HG02970 (cell line): ENCODE measurements at regions not wholly inside any gene's neighbourhood (a gene's known extent, or its start where the extent isn't known, plus 50 kb on each side); places are given as distances from the start of the nearest gene placed in this dataset.
"Not testable (repeated sequence)": the region's sequence is repeated elsewhere in the genome, so short reads cannot be mapped to it uniquely, and the experiment has no call there.

Experiments used
- ATAC-seq: cut with Tn5 transposase; IDR thresholded peaks from one replicate; pipeline ENCODE4 v1.9.1; 2021; ENCODE audit warnings: mild to moderate bottlenecking, moderate library complexity, moderate number of reproducible peaks; ENCODE audit not compliant: unreplicated experiment, low FRiP score

- ATAC-seq, result no peak
Observed at GRCh38 chr21:36591326-36591970, 107.5 kb upstream of the SIM2 start.

- ATAC-seq, result no peak
Observed at GRCh38 chr21:36596174-36596573, 102.7 kb upstream of the SIM2 start.

- no peak for ATAC-seq
Observed at GRCh38 chr21:36601362-36601761, 97.6 kb upstream of the SIM2 start.

- no peak for ATAC-seq
Observed at GRCh38 chr21:36602735-36603134, 96.2 kb upstream of the SIM2 start.

GRCh38 chr21:36603221-36603620 is 95.7 kb upstream of the SIM2 start:
- no peak for ATAC-seq

- no peak for ATAC-seq
Observed at GRCh38 chr21:36605426-36605825, 93.5 kb upstream of the SIM2 start.

GRCh38 chr21:36606287-36606982 is 92.5 kb upstream of the SIM2 start:
- no peak for ATAC-seq

GRCh38 chr21:36606983-36607325 is 92.0 kb upstream of the SIM2 start:
- no peak for ATAC-seq

- no peak for ATAC-seq
Observed at GRCh38 chr21:36608041-36608896, 90.6 kb upstream of the SIM2 start.

- no peak for ATAC-seq
Observed at GRCh38 chr21:36608897-36609225, 90.1 kb upstream of the SIM2 start.

GRCh38 chr21:36609654-36610053 is 89.3 kb upstream of the SIM2 start:
- no peak for ATAC-seq

GRCh38 chr21:36610201-36610600 is 88.7 kb upstream of the SIM2 start:
- no peak for ATAC-seq

GRCh38 chr21:36610935-36611334 is 88.0 kb upstream of the SIM2 start:
- ATAC-seq, result no peak

- ATAC-seq, result no peak
Observed at GRCh38 chr21:36611379-36611778, 87.5 kb upstream of the SIM2 start.

- no peak for ATAC-seq
Observed at GRCh38 chr21:36613059-36613458, 85.9 kb upstream of the SIM2 start.

GRCh38 chr21:36613554-36613953 is 85.4 kb upstream of the SIM2 start:
- ATAC-seq, result no peak

GRCh38 chr21:36615274-36615964 is 83.5 kb upstream of the SIM2 start:
- no peak for ATAC-seq

GRCh38 chr21:36616773-36617172 is 82.1 kb upstream of the SIM2 start:
- not testable (repeated sequence) for ATAC-seq

- not testable (repeated sequence) for ATAC-seq
Observed at GRCh38 chr21:36621794-36622193, 77.1 kb upstream of the SIM2 start.

GRCh38 chr21:36624105-36624504 is 74.8 kb upstream of the SIM2 start:
- no peak for ATAC-seq

GRCh38 chr21:36626791-36627190 is 72.1 kb upstream of the SIM2 start:
- no peak for ATAC-seq
